PC-3 (cell line): ENCODE measurements at regions not wholly inside any gene's neighbourhood (a gene's known extent, or its start where the extent isn't known, plus 50 kb on each side); places are given as distances from the start of the nearest gene placed in this dataset.

Source experiments
- CTCF ChIP-seq: fragments of 300-600 bp; sonication (generic); conservative IDR thresholded peaks from 2 replicates; pipeline ENCODE4 v1.5.1; 2017; ENCODE audit warnings: antibody characterized with exemption, low read depth, mild to moderate bottlenecking, low read length
- EZH2 ChIP-seq: fragments of 300-600 bp; sonication (generic); IDR thresholded peaks from one replicate; pipeline ENCODE4 v1.6.1; 2017; ENCODE audit warnings: antibody characterized with exemption, mild to moderate bottlenecking, low read length; ENCODE audit not compliant: unreplicated experiment

- TF ChIP-seq EZH2 (no peak), CTCF (no peak)
Measured at GRCh38 chr9:75615284-75615683, 275.2 kb upstream of the PCSK5 start.
